IPS DF 4.7 (cell line): ENCODE measurements at regions not wholly inside any gene's neighbourhood (a gene's known extent, or its start where the extent isn't known, plus 50 kb on each side); places are given as distances from the start of the nearest gene placed in this dataset.

Experiments used
- DNase-seq: peaks from one replicate; pipeline ENCODE4 v3.0.0-alpha.2; 2013; ENCODE audit warnings: low spot score; ENCODE audit errors: extremely low read depth

GRCh38 chr2:71938108-71938507 is 209.6 kb downstream of the CYP26B1 start:
- DNase-seq = no peak

- DNase-seq = no peak
Measured at GRCh38 chr2:71937396-71937795, 210.3 kb downstream of the CYP26B1 start.

GRCh38 chr2:71936076-71937030 is 211.3 kb downstream of the CYP26B1 start:
- DNase-seq = no peak

- DNase-seq = no peak
Measured at GRCh38 chr2:71935262-71935848, 212.3 kb downstream of the CYP26B1 start.

- no peak for DNase-seq
Measured at GRCh38 chr2:71934595-71935261, 212.9 kb downstream of the CYP26B1 start.

- DNase-seq = no peak
Measured at GRCh38 chr2:71934320-71934593, 213.4 kb downstream of the CYP26B1 start.

GRCh38 chr2:71933467-71934319 is 214.0 kb downstream of the CYP26B1 start:
- no peak for DNase-seq

GRCh38 chr2:71932780-71933466 is 214.7 kb downstream of the CYP26B1 start:
- DNase-seq = no peak

- DNase-seq = no peak
Measured at GRCh38 chr2:71932037-71932779, 215.5 kb downstream of the CYP26B1 start.

GRCh38 chr2:71930049-71930681 is 217.5 kb downstream of the CYP26B1 start:
- DNase-seq = no peak

- DNase-seq = no peak
Measured at GRCh38 chr2:71929482-71929772, 218.2 kb downstream of the CYP26B1 start.

GRCh38 chr2:71928734-71929481 is 218.8 kb downstream of the CYP26B1 start:
- no peak for DNase-seq

- DNase-seq = no peak
Measured at GRCh38 chr2:71927757-71928715, 219.6 kb downstream of the CYP26B1 start.

GRCh38 chr2:71926876-71927756 is 220.5 kb downstream of the CYP26B1 start:
- DNase-seq = no peak

- no peak for DNase-seq
Measured at GRCh38 chr2:71926089-71926447, 221.6 kb downstream of the CYP26B1 start.

- no peak for DNase-seq
Measured at GRCh38 chr2:71925268-71926088, 222.2 kb downstream of the CYP26B1 start.
